Lung (tissue), 11 donors: ENCODE measurements at regions not wholly inside any gene's neighbourhood (a gene's known extent, or its start where the extent isn't known, plus 50 kb on each side); places are given as distances from the start of the nearest gene placed in this dataset.

Source experiments
- ATAC-seq: fragments of 200-7000 bp; cut with Tn5 transposase; one replicate; pipeline ENCODE4 v1.9.1; 2020; ENCODE audit warnings: moderate number of reproducible peaks; ENCODE audit not compliant: insufficient read depth, low FRiP score
- DNase-seq, 3 donors: peaks; one replicate each; pipeline ENCODE4 v3.0.0-alpha.2; 2013 to 2017
- H3K27ac ChIP-seq, 2 donors: one replicate each; pipeline ENCODE4 v1.5.1; 2013; ENCODE audit warnings: mild to moderate bottlenecking in 2 of 2, moderate library complexity in 2 of 2, control low read depth in 1 of 2, inconsistent platforms in 1 of 2, low read depth in 1 of 2, low read length in 1 of 2
- H3K27me3 ChIP-seq, 3 donors: one replicate each; pipeline ENCODE4 v1.5.1; 2013; ENCODE audit warnings: low read length in 2 of 3; ENCODE audit not compliant: control insufficient read depth in 3 of 3, insufficient read depth in 3 of 3
- H3K36me3 ChIP-seq, 4 donors: one replicate each; pipeline ENCODE4 v1.5.1; 2013; ENCODE audit warnings: low read length in 4 of 4, mild to moderate bottlenecking in 1 of 4, moderate library complexity in 1 of 4; ENCODE audit not compliant: control insufficient read depth in 4 of 4, insufficient read depth in 4 of 4
- H3K4me1 ChIP-seq, 5 donors: one replicate each; pipeline ENCODE4 v1.5.1; 2013; ENCODE audit warnings: low read length in 5 of 5, mild to moderate bottlenecking in 2 of 5, moderate library complexity in 1 of 5; ENCODE audit not compliant: control insufficient read depth in 5 of 5, insufficient read depth in 5 of 5
- H3K4me3 ChIP-seq: one replicate; pipeline ENCODE4 v1.5.1; 2013; ENCODE audit warnings: mild to moderate bottlenecking, control low read depth, moderate library complexity
- H3K9ac ChIP-seq, 2 donors: one replicate each; pipeline ENCODE4 v1.5.1; 2013; ENCODE audit warnings: low read length in 2 of 2, control low read depth in 1 of 2; ENCODE audit not compliant: insufficient read depth in 1 of 2
- H3K9me3 ChIP-seq, 4 donors: one replicate each; pipeline ENCODE4 v1.5.1; 2013; ENCODE audit warnings: low read length in 3 of 4, mild to moderate bottlenecking in 1 of 4, moderate library complexity in 1 of 4; ENCODE audit not compliant: control insufficient read depth in 4 of 4, insufficient read depth in 3 of 4
- WGBS, 2 donors: extraction: QIAGEN DNeasy Blood & Tissue Kit; methylation state at CpG; one replicate each; pipeline ENCODE4 v1.1.7; 2013; 5-methylcytosine and 5-hydroxymethylcytosine counted together
- TF ChIP-seq, protein P1 (sequence below): IDR thresholded peaks from 2 replicates; pipeline ENCODE4 v1.5.1; 2012; ENCODE audit warnings: mild to moderate bottlenecking; ENCODE audit errors: control extremely low read depth, extremely low read depth
- donor health status: control.
- donor health status: control.
- donor health status: Bipolar disorder and iron deficiency.
- donor health status: healthy.
- donor health status: DM: yes; HTN: yes; CAD: no.

DNA sequence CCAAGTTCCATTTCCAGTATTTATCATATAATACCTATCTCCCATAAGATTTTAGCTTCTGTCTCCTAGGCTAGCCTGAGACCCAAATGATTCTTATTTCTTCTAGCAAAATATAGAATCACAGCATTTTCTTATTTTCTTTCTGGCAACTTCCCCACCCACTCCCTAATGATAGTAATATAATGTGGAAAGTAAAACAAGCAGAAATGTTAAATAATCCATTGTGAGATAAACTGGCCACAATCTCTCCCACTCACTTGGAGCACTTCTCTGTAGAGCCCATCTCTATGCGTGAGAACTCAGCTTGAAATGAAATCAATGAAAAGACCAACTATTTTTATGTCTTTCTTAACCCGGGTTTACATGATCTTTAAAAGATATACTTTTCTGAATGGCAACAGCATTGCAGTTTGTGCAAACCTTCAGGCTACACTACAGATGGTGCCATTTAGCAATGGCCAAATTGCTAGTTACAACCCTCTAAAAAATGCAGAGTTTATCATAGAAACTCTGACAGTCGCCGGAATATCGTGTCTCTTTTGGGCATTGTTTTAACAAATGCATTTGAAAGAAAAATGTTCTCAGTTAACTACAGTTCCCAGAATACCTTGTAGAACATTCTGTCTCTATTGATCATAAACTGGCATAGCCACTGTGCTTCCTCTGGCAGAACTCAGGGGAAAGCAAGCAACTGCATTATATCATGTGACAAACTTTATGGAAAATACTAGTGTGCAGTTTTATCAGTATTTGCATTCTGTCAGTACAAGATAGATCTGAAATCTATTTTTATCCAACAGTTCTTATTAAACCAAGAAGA is 1407.4 kb upstream of the ZEB2 start:
- H3K36me3 ChIP-seq = no peaks in the 10 kb centered on the region
- no peak overlapping the region for H3K9ac ChIP-seq
- no peak overlapping the region for H3K4me3 ChIP-seq
- DNase-seq (peak in 2 of 3 donors; percentile 53 to 57), ATAC-seq (no peak)
- peaks cover 0 to 36% (median 0%) of the 10 kb centered on the region in 5 donors for H3K4me1 ChIP-seq
- TF ChIP-seq, protein P1, sequence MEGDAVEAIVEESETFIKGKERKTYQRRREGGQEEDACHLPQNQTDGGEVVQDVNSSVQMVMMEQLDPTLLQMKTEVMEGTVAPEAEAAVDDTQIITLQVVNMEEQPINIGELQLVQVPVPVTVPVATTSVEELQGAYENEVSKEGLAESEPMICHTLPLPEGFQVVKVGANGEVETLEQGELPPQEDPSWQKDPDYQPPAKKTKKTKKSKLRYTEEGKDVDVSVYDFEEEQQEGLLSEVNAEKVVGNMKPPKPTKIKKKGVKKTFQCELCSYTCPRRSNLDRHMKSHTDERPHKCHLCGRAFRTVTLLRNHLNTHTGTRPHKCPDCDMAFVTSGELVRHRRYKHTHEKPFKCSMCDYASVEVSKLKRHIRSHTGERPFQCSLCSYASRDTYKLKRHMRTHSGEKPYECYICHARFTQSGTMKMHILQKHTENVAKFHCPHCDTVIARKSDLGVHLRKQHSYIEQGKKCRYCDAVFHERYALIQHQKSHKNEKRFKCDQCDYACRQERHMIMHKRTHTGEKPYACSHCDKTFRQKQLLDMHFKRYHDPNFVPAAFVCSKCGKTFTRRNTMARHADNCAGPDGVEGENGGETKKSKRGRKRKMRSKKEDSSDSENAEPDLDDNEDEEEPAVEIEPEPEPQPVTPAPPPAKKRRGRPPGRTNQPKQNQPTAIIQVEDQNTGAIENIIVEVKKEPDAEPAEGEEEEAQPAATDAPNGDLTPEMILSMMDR = no peak
- no peaks in the 10 kb centered on the region for H3K27me3 ChIP-seq
- whole genome bisulfite sequencing, 2 donors = 69 to 75% methylated on average over 5 of the region's 5 CpGs
- no peak overlapping the region for H3K27ac ChIP-seq
- no peaks in the 10 kb centered on the region for H3K9me3 ChIP-seq

GRCh38 chr2:145925591-145925990 is 1405.7 kb upstream of the ZEB2 start:
- no peak for DNase-seq
- H3K4me1 ChIP-seq = peaks cover 0 to 25% (median 0%) of the 10 kb centered on the region in 5 donors
- H3K9me3 ChIP-seq = no peaks in the 10 kb centered on the region
- no peak overlapping the region for H3K27ac ChIP-seq
- H3K9ac ChIP-seq = no peak overlapping the region
- TF ChIP-seq, protein P1 = no peak
- H3K27me3 ChIP-seq = no peaks in the 10 kb centered on the region
- ATAC-seq = no peak
- no peak overlapping the region for H3K4me3 ChIP-seq
- 64 to 80% methylated on average over 4 of the region's 4 CpGs for WGBS, 2 donors
- H3K36me3 ChIP-seq = no peaks in the 10 kb centered on the region

DNA sequence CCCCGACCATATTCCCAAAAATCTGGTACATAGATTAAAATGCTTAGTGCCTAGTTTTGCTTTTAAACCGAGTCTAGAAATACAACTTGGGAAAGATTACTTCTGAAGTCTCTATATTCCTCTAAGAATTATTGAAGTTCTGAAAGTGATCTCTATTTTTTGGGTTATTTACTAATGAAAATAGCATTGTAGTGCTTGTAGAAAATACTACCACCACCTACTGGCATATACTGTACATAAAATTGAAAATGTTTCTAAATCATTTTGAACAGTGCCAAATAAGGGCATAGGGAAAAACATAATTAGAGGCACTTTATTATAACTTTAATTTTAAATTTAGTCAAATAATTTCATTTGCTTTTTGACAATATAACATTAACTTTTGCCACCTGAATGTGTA is 1399.6 kb upstream of the ZEB2 start:
- no peaks in the 10 kb centered on the region for H3K9me3 ChIP-seq

More for the DNA sequence above, 1399.6 kb upstream of the ZEB2 start:
- Histone ChIP-seq H3K4me3 (no peak overlapping the region), H3K27ac (no peak overlapping the region), H3K36me3 (no peaks in the 10 kb centered on the region), H3K9ac (no peak overlapping the region), H3K27me3 (no peaks in the 10 kb centered on the region), H3K4me1 (peaks cover 0 to 20% (median 7%) of the 10 kb centered on the region in 5 donors)
- no peak for ATAC-seq
- TF ChIP-seq, protein P1 = no peak
- WGBS, 2 donors = 84 to 87% methylated on average over 2 of the region's 2 CpGs
- DNase-seq = peak in 2 of 3 donors; percentile 58 to 71
